ENCODE measurements at regions not wholly inside any gene's neighbourhood (a gene's known extent, or its start where the extent isn't known, plus 50 kb on each side); places are given as distances from the start of the nearest gene placed in this dataset.

DNA sequence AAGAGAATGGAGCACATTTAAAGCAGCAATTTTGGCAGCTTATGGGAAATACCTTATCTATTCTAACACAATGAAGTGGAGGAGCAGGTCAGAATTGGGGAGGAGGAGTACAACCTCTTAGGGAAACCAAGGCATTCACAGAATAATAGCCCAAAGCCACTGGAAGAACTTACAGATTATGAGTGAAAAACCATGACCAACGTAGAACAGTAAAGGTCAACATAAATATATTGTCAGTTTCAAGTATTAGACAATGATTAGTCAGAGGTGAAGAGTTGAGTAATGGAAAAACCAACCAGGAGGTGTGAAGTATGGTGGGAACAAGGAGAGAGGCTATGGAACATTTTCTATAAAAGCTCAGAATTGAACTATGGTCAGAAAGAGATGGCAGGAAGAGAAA is 304.3 kb upstream of the SP4 start:
- in situ Hi-C loops (cut with HindIII; ENCODE audit: low pct_unique_long_range_greater_than_20kb, low sequenced_read_pairs), result no loop called here
- no peak for TF ChIP-seq JUND (IDR thresholded peaks at IDR 0.05; ENCODE audit: low read depth)
- no peak for DNase-seq (ENCODE audit: low read depth in 1 of 2, low spot score in 1 of 2)

DNA sequence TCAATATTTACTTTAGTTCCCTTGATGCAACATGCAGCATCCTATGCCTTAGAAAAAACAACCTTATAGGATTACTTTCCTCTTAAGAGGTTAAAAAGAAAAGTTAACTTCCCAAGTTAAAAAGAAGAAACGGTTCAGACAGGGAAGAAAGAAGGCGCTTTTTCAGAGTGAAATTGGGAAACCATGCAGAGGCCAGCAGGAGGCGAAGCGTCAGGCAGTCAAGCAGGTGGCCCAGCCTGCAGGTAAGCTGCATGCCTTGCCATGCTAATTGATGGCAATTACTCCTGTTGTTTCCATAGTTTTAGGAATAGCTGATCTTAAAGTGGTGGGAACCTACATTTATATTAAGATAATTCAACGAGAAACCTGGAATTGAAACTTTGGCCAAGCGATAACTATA is 302.6 kb upstream of the SP4 start:
- in situ Hi-C loops (cut with HindIII; ENCODE audit: low pct_unique_long_range_greater_than_20kb, low sequenced_read_pairs), result no loop called here
- TF ChIP-seq JUND (IDR thresholded peaks at IDR 0.05; ENCODE audit: low read depth), result no peak
- DNase-seq (ENCODE audit: low read depth in 1 of 2, low spot score in 1 of 2), result no peak

DNA sequence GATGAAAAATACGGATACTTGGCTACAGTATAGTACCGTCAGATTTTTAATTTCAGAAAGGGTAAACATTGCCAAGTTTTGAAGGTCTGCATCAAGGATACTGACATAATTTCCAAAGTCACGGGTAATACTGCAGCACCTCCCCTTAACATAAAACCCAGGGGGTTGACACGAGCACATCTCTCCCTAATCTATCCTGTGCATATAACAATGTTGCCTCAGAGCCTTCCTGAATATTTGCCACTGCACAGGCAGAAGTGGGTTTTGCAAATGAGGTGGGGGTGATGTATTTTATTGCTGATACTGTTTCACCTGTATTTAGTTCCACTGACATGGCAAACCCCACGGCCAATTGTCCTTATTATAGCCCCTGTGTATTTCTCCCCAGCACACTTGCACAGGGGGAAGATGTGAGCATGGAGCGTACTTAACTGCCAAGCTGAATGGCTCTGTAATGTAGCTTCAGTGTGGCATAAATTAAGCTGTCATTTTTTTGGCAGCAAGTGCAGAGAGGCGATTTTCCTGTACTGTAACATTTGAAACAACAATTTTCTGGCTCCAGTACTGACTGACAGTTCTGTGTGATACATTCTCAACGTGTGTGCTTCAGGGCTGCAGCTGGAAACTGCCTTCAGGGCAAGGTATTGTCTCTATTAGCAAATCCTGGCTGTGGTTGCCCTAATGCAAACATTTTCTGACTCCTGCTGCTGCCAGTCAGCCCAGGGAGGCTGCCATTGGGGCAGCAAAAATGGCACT is 299.6 kb upstream of the SP4 start:
- in situ Hi-C loops (cut with HindIII; ENCODE audit: low pct_unique_long_range_greater_than_20kb, low sequenced_read_pairs), result no loop called here
- TF ChIP-seq JUND (IDR thresholded peaks at IDR 0.05; ENCODE audit: low read depth), result no peak
- DNase-seq (ENCODE audit: low read depth in 1 of 2, low spot score in 1 of 2), result peak; percentile 13 to 68

DNA sequence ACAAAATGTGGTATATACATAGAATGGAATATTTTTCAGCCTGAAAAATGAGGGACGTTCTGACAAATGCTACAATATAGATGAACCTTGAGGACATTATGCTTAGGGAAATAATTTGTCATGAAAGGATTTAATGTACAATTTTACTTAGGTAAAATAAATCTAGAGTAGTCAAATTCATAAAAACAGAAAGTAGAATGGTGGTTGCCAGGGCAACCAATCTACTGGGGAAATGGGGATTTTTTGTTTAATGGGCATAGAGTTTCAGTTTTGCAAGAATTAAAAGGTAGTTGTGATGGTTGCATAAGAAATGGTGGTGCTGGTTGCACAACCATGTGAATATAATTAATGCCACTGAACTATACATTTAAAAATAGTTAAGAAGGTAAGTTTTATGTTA is 296.0 kb upstream of the SP4 start:
- no peak for DNase-seq (ENCODE audit: low read depth in 1 of 2, low spot score in 1 of 2)
- no peak for TF ChIP-seq JUND (IDR thresholded peaks at IDR 0.05; ENCODE audit: low read depth)
- in situ Hi-C loops (cut with HindIII; ENCODE audit: low pct_unique_long_range_greater_than_20kb, low sequenced_read_pairs), result no loop called here

DNA sequence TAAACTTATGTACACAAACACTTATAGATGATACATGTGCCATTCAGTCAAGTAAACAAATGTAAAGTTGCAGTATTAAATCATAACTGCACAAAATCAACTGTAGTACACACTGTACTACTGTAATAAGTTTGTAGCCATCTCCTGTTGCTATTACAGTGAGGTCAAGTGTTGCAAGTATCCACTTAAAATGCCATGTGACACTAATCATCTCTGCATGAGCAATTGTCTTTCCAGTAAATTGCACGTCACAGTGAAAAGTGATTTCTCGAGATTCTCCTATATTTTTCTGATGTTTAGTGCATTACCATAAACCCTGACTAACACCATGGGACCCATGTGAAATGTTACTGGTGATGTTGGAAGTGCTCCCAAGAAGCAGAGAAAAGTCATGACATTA is 293.3 kb upstream of the SP4 start:
- in situ Hi-C loops (cut with HindIII; ENCODE audit: low pct_unique_long_range_greater_than_20kb, low sequenced_read_pairs), result no loop called here
- TF ChIP-seq JUND (IDR thresholded peaks at IDR 0.05; ENCODE audit: low read depth), result no peak
- DNase-seq (ENCODE audit: low read depth in 1 of 2, low spot score in 1 of 2), result no peak

DNA sequence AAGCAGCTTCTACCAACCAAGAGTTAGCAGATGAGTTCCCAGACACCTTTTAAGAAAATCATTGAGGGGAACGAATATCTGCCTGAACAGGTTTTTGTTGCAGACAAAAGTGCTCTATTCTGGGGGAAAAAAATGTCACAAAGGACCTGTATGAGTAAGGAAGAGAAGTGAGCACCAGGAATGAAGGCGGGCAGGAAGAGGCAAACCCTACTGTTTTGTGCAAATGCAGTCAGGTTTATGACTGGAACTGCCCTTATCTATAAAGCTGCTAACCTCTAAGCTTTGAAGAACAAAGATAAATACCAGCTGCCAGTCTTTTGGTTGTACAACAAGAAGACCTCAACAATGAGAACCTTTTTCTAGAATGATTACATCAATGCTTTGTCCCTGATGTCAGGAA is 292.4 kb upstream of the SP4 start:
- no peak for DNase-seq (ENCODE audit: low read depth in 1 of 2, low spot score in 1 of 2)
- in situ Hi-C loops (cut with HindIII; ENCODE audit: low pct_unique_long_range_greater_than_20kb, low sequenced_read_pairs), result no loop called here
- no peak for TF ChIP-seq JUND (IDR thresholded peaks at IDR 0.05; ENCODE audit: low read depth)

DNA sequence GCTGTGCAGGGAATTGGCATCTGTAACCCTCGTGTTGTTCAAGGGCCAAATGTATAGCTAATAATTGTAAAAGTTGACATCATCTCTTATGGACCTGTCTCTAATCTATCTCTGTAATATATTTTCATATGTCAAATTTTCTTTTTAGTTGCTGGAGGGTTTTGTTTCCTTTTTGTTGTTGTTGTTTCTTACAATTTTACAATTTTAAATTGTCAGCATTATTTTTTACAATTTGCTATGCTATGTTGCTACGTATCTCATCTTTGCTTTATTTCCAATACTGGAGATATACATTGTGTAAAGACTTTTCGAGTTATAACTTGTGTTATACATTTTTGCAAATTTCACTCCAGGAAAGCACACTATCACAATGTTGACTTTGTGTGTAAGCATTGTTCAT is 290.2 kb upstream of the SP4 start:
- in situ Hi-C loops (cut with HindIII; ENCODE audit: low pct_unique_long_range_greater_than_20kb, low sequenced_read_pairs), result no loop called here

DNA sequence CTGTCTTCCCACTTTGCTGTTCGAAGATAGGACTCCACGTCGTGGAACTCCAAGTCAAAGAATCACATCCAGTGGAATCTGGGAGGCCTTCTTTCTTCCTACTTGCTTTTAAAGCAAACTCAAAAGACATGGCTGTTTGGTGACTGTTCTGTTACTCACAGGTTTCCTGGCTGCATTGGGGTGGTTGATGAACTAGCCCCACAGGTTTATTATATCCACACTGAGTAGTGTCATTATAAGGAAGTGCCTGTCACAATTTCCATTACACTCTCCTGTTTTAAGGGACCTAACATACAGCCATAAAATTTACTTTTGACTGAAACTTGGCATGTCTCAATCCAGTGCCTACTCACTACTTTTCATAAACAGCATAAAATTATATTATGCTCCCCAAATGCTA is 287.3 kb upstream of the SP4 start:
- in situ Hi-C loops (cut with HindIII; ENCODE audit: low pct_unique_long_range_greater_than_20kb, low sequenced_read_pairs), result no loop called here
- DNase-seq (ENCODE audit: low read depth in 1 of 2, low spot score in 1 of 2), result peak in 1 of 2 experiments; percentile 19

More for the DNA sequence above, 290.2 kb upstream of the SP4 start:
- no peak for DNase-seq (ENCODE audit: low read depth in 1 of 2, low spot score in 1 of 2)
- no peak for TF ChIP-seq JUND (IDR thresholded peaks at IDR 0.05; ENCODE audit: low read depth)

DNA sequence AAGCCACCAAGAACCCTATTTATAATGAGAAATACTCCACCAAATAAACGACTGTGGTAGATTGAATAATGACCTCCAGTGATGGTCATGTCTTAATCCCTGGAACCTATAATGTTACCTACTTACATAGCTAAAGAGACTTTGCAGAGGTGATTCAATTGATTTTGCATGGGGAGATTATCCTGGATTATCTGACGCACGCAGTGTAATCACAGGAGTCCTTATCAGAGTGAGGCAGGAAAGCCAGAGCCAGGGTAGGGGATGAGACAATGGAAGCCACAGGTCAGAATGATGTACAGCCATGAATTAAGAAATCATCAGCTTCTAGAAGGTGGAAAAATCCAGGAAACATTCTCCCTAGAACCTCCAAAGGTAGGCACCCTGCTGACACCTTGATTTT is 286.4 kb upstream of the SP4 start:
- DNase-seq (ENCODE audit: low read depth in 1 of 2, low spot score in 1 of 2), result no peak
- TF ChIP-seq JUND (IDR thresholded peaks at IDR 0.05; ENCODE audit: low read depth), result no peak
- in situ Hi-C loops (cut with HindIII; ENCODE audit: low pct_unique_long_range_greater_than_20kb, low sequenced_read_pairs), result no loop called here

More for the DNA sequence above, 287.3 kb upstream of the SP4 start:
- no peak for TF ChIP-seq JUND (IDR thresholded peaks at IDR 0.05; ENCODE audit: low read depth)

DNA sequence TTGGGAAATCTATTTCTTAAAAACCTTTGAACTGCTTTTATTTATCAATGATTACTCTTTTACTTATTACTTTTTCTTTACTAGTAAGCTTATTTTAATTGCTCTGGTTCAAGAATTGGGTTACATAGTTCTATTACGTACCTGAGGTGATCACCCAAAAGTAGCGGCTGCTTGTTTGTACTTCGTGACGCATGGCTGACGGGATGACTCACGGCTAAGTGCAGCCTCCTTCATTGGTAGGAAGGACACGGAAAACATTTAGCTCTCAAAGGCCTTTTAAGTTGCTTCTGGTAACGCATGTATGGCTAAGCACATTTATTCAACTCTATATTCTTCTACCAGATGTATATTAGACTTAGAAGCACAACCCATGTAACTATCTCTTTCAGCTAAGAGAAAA is 285.8 kb upstream of the SP4 start:
- no peak for TF ChIP-seq JUND (IDR thresholded peaks at IDR 0.05; ENCODE audit: low read depth)
- in situ Hi-C loops (cut with HindIII; ENCODE audit: low pct_unique_long_range_greater_than_20kb, low sequenced_read_pairs), result no loop called here
- DNase-seq (ENCODE audit: low read depth in 1 of 2, low spot score in 1 of 2), result no peak

DNA sequence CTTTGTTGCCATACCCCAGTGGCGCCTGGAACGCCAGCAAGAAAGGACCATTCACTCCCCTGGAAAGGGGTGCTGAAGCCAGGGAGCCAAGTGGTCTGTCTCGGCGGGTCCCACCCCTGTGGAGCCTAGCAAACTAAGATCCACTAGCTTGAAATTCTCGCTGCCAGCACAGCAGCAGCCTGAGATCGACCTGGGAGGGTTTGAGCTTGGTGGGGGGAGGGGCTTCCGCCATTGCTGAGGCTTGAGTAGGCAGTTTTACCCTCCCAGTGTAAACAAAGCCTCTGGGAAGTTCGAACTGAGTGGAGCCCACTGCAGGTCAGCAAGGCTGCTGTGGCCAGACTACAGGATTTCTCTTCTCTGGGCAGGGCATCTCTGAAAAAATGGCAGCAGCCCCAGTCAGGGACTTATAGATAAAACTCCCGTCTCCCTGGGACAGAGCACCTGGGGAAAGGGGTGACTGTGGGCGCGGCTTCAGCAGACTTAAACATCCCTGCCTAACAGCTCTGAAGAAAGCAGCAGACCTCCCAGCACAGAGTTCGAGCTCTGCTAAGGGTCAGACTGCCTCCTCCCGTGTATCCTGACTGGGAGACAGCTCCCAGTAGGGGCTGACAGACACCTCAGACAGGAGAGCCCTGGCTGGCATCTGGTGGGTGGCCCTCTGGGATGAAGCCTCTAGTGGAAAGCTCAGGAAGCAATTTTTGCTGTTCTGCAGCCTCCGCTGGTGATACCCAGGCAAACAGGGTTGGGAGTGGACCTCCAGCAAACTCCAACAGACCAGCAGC is 281.1 kb upstream of the SP4 start:
- TF ChIP-seq JUND (IDR thresholded peaks at IDR 0.05; ENCODE audit: low read depth), result no peak
- DNase-seq (ENCODE audit: low read depth in 1 of 2, low spot score in 1 of 2), result peak in 1 of 2 experiments; percentile 18
- in situ Hi-C loops (cut with HindIII; ENCODE audit: low pct_unique_long_range_greater_than_20kb, low sequenced_read_pairs), result no loop called here

DNA sequence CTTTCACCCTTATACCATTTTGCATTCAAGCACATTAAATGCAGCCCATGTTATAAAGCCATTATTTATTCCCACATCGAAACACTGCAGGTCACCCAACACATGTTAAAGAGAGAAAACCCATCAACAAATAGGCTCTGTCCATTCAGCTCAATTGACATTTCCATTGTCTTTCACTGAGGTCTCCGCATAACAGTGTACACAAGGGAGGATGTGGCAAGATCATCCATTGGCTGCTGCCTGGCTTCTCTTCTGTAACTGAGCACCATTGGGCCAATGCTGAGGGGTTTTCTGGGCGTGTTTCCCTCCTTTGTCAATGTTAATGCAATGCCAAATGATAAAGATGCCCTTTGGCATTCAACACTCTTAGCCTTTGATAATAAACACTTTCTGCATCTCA is 278.1 kb upstream of the SP4 start:
- in situ Hi-C loops (cut with HindIII; ENCODE audit: low pct_unique_long_range_greater_than_20kb, low sequenced_read_pairs), result no loop called here
- TF ChIP-seq JUND (IDR thresholded peaks at IDR 0.05; ENCODE audit: low read depth), result no peak
- no peak for DNase-seq (ENCODE audit: low read depth in 1 of 2, low spot score in 1 of 2)

DNA sequence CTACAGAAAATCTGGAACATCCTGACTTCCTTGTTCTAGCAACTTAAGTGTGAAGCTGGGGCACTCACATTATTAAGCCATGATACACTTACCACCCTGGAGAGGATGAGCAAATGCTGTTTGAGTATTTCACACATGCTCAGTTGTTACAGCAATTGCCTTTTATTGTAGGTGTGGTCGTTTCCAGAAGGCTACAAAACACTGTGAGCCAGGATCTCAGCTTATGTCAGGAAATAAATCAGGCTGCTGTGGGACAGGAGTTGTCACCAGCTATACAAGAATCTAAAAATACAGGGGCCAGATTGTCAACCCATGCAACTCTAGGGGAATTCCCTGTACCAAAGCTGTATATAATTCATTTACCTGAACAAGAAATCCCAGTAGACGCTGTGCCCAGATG is 273.3 kb upstream of the SP4 start:
- no peak for TF ChIP-seq JUND (IDR thresholded peaks at IDR 0.05; ENCODE audit: low read depth)
- no peak for DNase-seq (ENCODE audit: low read depth in 1 of 2, low spot score in 1 of 2)
- in situ Hi-C loops (cut with HindIII; ENCODE audit: low pct_unique_long_range_greater_than_20kb, low sequenced_read_pairs), result no loop called here
